COR-L47 (cell line): ENCODE measurements at regions not wholly inside any gene's neighbourhood (a gene's known extent, or its start where the extent isn't known, plus 50 kb on each side); places are given as distances from the start of the nearest gene placed in this dataset.
A peak's percentile ranks its signal among the peaks of the same experiment; 100 is the strongest.
"Not testable (repeated sequence)": the region's sequence is repeated elsewhere in the genome, so short reads cannot be mapped to it uniquely, and the experiment has no call there.

Experiments
- DNase-seq: peaks from one replicate; lab custom pipeline; 2025; lab: John Stamatoyannopoulos, UW

- no peak for DNase-seq
Observed at GRCh38 chr4:38333219-38333618, 330.8 kb upstream of the KLF3 start.

GRCh38 chr4:38334791-38335190 lies 329.2 kb upstream of the KLF3 start:
- no peak for DNase-seq

GRCh38 chr4:38338939-38339338 lies 325.1 kb upstream of the KLF3 start:
- not testable (repeated sequence) for DNase-seq

DNA sequence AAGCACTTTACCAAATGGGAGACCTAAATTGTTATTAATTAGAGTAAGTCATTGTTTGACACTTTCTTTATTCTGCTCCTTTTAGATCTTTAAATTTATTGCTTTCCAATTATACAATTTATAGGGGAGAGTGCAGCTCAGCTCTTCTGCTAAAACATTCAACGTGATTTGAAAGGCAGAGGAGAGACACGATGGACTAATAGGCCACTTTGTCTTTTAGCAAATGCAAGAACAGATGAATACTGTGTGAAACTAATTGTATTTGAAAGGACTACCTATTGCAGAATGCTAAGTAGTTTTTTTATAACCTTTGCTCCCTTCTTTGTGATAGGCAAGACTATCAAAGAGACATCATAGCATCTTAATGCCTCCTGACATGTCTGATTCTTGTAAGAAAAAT lies 320.4 kb upstream of the KLF3 start:
- DNase-seq: no peak

- no peak for DNase-seq
Observed at GRCh38 chr4:38344929-38345328, 319.1 kb upstream of the KLF3 start.

DNA sequence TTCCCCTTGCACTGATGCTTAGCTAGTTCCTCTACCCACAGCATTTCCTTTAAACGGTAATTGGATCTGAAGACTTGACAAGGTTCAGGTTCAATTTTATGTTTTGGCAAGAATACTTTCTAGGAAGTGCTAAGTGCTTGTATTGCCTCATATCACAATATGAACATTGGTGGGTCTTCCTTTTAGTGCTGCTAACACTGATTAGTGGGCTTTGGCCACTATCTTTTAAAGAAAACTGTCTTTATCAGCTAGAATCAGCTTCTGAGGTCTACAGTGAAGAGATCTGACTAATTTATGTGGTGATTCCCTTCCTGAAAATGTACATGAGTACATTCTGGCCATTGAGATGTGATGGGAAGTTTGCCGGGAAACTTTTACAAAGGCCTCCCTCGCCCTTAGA lies 316.7 kb upstream of the KLF3 start:
- DNase-seq: no peak

- DNase-seq: no peak
Observed at GRCh38 chr4:38354421-38354820, 309.6 kb upstream of the KLF3 start.

- DNase-seq: no peak
Observed at GRCh38 chr4:38354872-38355271, 309.1 kb upstream of the KLF3 start.

DNA sequence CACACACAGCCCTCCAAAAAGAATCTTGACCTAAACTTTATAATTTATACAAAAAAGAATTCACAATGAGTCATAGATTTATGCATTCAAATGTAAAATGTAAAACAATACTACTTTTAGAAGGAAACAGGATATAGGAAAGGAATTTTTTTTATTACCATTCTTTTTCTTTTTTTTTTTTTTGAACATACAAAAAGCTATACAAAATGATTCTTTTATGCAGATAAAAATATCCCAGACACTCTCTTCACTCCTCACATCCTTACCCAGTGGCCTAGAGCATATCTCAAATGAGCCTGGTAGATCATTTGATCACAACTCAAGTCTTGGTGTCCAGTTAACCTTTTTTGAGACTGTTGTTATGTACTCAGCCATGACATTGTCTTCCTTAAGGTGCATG lies 307.3 kb upstream of the KLF3 start:
- DNase-seq: no peak

- DNase-seq: no peak
Observed at GRCh38 chr4:38357546-38357945, 306.5 kb upstream of the KLF3 start.

DNA sequence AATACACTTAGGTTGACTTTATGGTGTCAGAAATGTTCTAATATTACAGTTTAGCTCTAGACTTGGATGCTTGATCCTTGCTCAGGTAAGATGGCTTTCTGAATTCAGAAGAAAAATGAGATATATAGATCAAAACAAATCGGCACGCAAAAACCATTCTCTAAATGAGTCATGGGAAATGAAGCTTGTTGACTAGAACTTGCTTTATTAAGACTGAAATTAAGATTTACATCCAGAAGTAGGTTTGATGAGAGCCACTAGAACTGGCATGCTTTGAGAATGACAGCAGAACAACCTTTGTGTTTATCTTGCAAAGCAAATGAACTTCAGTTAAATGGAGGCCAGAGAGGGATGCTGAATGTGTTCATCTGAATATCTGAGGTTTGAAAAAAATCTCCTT lies 304.9 kb upstream of the KLF3 start:
- no peak for DNase-seq

GRCh38 chr4:38360201-38360600 lies 303.8 kb upstream of the KLF3 start:
- DNase-seq: no peak

DNA sequence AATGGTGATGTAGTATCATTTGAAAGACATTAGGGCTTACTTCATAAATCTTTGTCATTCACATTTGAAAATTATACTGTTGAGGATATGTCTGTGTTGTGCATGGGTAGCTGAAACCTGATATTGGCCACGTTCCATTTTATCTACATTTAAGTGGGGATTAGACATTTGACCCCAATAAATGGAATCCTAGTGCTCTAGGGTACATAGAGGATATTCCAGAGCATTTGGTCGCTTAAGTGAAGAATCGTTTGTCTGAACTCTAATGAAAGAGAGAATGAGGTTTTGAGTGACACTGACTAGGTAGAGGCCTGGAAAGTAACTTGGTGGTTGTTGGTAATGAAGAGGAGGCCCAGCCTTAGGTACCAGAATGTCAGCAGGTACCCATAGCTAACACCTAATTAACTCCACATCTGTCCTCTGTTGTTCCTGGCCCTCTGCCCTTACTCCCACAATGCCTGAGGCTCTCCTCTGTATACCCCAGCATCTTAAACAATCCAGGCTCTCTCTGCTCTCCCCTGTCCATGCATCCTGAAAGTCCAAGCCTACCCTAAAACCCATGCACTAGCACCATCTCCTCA lies 299.5 kb upstream of the KLF3 start:
- peak; percentile 41 for DNase-seq

DNA sequence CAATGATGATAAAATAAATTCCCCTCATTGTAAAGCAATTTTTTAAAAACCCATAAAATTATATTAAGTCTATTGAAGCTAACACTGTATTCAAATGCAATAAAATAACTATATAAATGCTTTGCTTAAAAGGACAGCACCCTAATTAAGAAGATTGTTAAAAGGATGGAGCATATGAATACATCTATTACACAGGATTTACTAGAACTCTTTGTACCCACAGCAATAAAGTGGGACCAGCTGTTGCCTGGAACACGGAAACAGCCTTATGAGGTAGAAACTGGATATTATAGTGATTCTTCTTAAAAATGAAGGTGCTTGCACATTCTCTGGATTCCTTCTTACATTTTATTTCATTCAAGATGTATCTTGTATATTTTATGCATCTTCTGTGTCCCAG lies 298.7 kb upstream of the KLF3 start:
- DNase-seq: no peak

- DNase-seq: peak; percentile 59
Observed at GRCh38 chr4:38365748-38366310, 298.2 kb upstream of the KLF3 start.

GRCh38 chr4:38366456-38366855 lies 297.5 kb upstream of the KLF3 start:
- no peak for DNase-seq

- DNase-seq: no peak
Observed at GRCh38 chr4:38366997-38367396, 297.0 kb upstream of the KLF3 start.

DNA sequence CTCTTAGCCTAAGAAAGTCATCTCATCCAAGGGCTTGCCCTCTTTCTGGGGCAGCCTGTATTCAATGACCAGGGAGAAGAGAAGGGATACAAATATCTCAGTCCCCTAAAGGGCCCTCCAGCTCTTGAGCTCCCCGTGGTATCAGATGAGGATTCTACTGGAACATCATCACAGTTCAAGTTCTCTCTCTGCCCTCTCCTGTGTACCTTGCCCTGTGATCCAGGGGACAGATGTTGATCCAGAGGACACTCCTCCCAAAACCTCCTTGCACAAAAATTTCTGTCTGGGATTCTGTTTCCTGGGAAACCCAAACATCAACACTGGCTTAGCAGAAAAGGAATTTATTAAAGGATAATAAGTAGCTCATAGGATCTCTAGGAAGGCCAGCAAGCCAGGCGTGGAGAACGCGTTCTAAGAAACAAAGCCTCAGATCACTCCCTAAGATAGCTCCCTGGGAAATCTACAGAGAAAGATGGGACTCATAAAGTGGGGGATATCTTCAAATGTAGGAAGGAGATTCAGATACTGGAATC lies 296.3 kb upstream of the KLF3 start:
- no peak for DNase-seq

DNA sequence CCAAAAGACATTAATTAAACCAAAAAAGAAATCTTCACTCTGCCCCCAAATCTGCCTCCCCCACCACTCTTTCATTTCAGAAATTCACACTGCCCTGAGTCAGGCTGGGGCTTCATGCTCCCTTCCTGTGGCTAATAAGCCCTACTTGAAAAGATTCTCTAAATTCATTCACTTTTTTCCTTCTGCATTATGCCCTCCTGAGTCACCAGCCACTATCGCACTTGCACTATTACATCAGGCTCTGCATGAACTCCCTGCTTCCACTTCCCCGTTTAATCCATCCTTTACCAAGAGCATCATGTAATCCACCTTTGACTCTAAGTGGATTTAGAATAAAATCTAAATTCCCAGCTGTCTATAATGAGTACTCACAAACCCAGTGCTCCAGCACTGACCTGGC lies 295.4 kb upstream of the KLF3 start:
- DNase-seq: no peak

DNA sequence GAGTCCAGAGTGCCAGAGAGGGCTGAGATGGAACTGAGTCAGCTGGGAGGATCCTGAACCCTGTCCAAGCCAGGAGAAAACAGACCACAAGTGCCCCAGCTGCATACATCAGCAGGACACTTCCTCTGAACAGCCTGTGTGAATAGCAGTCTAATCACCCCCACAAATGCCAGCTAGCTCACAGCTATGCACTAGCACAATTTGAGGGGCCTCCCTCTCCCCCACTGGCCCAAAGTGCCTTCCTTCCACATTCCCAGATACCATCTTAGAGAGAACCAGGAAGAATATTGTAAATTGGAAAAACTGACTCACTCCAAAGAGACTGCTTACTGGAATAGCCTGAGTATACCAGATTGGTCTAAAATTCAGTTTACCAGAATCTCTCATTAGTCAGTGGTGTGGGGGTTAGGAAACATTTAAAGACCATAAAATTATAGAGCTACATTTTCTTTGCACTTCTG lies 292.6 kb upstream of the KLF3 start:
- DNase-seq: no peak

GRCh38 chr4:38373375-38373774 lies 290.6 kb upstream of the KLF3 start:
- DNase-seq: no peak

GRCh38 chr4:38377195-38377594 lies 286.8 kb upstream of the KLF3 start:
- DNase-seq: no peak

DNA sequence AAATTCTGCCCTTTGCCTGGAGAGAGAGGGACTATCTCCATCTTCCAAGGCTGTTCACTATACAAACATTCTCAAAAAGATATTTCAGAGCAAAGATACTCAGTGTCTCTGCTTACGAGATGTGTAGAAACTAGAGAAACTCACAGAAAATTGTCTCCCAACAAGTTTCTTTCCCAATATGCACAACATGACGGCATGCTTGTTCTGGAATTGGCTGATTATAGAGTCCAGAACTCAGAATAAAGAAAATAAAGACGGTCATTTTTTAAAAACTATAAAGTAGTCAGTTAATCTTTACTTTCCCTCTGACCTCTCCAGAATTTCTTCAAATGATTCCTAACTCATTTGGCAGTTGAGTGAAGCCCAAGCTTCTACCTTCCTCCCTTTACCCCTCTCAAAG lies 285.5 kb upstream of the KLF3 start:
- no peak for DNase-seq

GRCh38 chr4:38381788-38382187 lies 282.2 kb upstream of the KLF3 start:
- no peak for DNase-seq
